NB4 (cell line): ENCODE measurements at regions not wholly inside any gene's neighbourhood (a gene's known extent, or its start where the extent isn't known, plus 50 kb on each side); places are given as distances from the start of the nearest gene placed in this dataset.

Source experiments
- DNase-seq: peaks from one replicate; pipeline ENCODE4 v3.0.0; 2010; ENCODE audit warnings: low read depth
- H3K4me3 ChIP-seq: one replicate; pipeline ENCODE4 v1.5.1; 2011; ENCODE audit warnings: mild to moderate bottlenecking, low read depth, low read length, moderate library complexity
- CTCF ChIP-seq: IDR thresholded peaks from one replicate; pipeline ENCODE4 v1.5.1; 2012; ENCODE audit warnings: low read depth, low read length
- MAX ChIP-seq: IDR thresholded peaks from 2 replicates; pipeline ENCODE4 v1.6.1; 2011; ENCODE audit warnings: low read depth, low read length
- MYC ChIP-seq: IDR thresholded peaks from 2 replicates; pipeline ENCODE4 v1.6.1; 2011; ENCODE audit warnings: low read depth, low read length
- POLR2A ChIP-seq: IDR thresholded peaks from 2 replicates; pipeline ENCODE4 v1.6.1; 2011; ENCODE audit warnings: mild to moderate bottlenecking; ENCODE audit not compliant: insufficient read length; ENCODE audit errors: extremely low read depth

- H3K4me3 ChIP-seq, result no peak overlapping the region
- DNase-seq, result no peak
- no peak for TF ChIP-seq MYC
- TF ChIP-seq POLR2A, result no peak
- TF ChIP-seq CTCF, result no peak
These were observed 69.8 kb downstream of the FOXD1 start for GRCh38 chr5:73378765-73379164.

- H3K4me3 ChIP-seq, result no peak overlapping the region
- no peak for TF ChIP-seq CTCF
- TF ChIP-seq MAX, result no peak
- no peak for TF ChIP-seq MYC
- TF ChIP-seq POLR2A, result no peak
- no peak for DNase-seq
These were observed 70.5 kb downstream of the FOXD1 start for GRCh38 chr5:73378070-73378469.

GRCh38 chr5:73376618-73377170 is 71.9 kb downstream of the FOXD1 start:
- H3K4me3 ChIP-seq, result no peak overlapping the region
- no peak for DNase-seq
- TF ChIP-seq MYC (no peak), POLR2A (no peak), CTCF (no peak), MAX (no peak)

GRCh38 chr5:73375949-73376348 is 72.6 kb downstream of the FOXD1 start:
- TF ChIP-seq CTCF (no peak), MYC (no peak), POLR2A (no peak), MAX (no peak)
- H3K4me3 ChIP-seq, result no peak overlapping the region
- DNase-seq, result no peak

- no peak for DNase-seq
- H3K4me3 ChIP-seq, result no peak overlapping the region
- no peak for TF ChIP-seq MYC
- no peak for TF ChIP-seq CTCF
- TF ChIP-seq POLR2A, result no peak
- TF ChIP-seq MAX, result no peak
These were observed 73.4 kb downstream of the FOXD1 start for GRCh38 chr5:73375191-73375545.
